ENCODE measurements at regions not wholly inside any gene's neighbourhood (a gene's known extent, or its start where the extent isn't known, plus 50 kb on each side); places are given as distances from the start of the nearest gene placed in this dataset.

DNA sequence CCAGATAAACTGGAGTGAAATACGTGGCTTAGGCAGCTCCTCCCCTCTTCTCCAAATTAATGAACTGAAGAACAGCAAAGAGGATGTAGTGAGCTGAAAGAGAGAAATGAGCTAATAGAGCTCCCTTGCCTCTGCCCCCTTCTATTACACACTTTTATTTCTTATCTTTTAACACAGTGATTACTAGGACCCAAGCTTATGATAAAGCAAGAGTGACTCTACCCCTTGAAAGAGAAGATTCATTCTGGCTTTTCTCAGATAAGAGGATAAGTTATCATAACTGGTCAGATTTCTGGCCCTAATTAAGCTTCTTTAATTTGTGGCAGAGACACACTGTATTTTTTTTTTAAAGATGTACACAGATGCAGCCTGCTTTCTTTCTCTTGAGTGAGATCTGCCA lies 102.2 kb downstream of the MSTN start:
- TF ChIP-seq, protein P1, sequence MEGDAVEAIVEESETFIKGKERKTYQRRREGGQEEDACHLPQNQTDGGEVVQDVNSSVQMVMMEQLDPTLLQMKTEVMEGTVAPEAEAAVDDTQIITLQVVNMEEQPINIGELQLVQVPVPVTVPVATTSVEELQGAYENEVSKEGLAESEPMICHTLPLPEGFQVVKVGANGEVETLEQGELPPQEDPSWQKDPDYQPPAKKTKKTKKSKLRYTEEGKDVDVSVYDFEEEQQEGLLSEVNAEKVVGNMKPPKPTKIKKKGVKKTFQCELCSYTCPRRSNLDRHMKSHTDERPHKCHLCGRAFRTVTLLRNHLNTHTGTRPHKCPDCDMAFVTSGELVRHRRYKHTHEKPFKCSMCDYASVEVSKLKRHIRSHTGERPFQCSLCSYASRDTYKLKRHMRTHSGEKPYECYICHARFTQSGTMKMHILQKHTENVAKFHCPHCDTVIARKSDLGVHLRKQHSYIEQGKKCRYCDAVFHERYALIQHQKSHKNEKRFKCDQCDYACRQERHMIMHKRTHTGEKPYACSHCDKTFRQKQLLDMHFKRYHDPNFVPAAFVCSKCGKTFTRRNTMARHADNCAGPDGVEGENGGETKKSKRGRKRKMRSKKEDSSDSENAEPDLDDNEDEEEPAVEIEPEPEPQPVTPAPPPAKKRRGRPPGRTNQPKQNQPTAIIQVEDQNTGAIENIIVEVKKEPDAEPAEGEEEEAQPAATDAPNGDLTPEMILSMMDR (IDR thresholded peaks at IDR 0.05; ENCODE audit: low read length): no peak
- no peak for TF ChIP-seq EZH2 (optimal IDR thresholded peaks at IDR 0.05; ENCODE audit: low read depth, low read length)
- no peak for TF ChIP-seq EZH2phosphoT487 (IDR thresholded peaks at IDR 0.05; ENCODE audit: low read length)

All from MM.1S (cell line).